HG03575 (cell line): ENCODE measurements at regions not wholly inside any gene's neighbourhood (a gene's known extent, or its start where the extent isn't known, plus 50 kb on each side); places are given as distances from the start of the nearest gene placed in this dataset.
"Not testable (repeated sequence)": the region's sequence is repeated elsewhere in the genome, so short reads cannot be mapped to it uniquely, and the experiment has no call there.

Experiments used
- ATAC-seq: cut with Tn5 transposase; IDR thresholded peaks from one replicate; pipeline ENCODE4 v1.9.1; 2021; ENCODE audit not compliant: unreplicated experiment, insufficient number of reproducible peaks, low FRiP score; ENCODE audit errors: extremely low read depth

DNA sequence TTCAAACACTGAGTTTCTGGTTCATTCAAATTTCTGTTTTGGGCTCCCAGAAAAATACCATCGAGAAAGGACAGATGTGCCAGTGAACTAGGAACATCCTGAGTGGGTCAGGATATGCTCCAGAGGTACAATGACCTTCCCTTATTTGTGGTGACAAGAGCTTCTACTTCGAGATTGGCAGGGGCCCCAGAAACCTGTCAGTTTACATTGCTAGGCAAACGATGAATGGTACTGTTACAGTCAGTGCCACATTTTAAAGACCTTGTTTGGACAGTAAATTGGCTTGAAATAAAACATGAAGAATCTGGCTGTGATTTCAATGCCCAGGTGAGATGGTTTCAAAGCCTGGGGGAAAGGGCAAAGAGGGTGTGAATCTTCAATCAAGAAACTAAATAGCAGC lies 454.5 kb upstream of the ID4 start:
- ATAC-seq: no peak

DNA sequence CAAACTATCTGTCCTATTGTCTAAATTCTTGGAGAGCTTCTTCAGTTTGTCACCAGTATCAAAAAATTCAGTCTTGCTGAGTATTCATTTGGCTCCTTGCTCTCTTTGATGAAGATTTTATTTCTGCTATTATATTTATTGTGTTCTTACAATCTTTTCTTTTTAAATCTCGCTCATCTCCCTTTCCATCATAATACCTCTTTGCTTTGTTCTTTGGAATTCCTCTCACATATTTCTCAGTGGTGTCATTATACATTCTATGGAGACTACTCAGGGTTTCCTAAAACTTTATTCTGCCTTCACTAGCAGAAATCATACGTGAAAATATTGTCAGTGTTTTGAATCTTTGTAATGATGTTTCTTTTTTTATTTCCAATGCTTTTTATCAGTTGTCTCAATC lies 445.2 kb upstream of the ID4 start:
- no peak for ATAC-seq

DNA sequence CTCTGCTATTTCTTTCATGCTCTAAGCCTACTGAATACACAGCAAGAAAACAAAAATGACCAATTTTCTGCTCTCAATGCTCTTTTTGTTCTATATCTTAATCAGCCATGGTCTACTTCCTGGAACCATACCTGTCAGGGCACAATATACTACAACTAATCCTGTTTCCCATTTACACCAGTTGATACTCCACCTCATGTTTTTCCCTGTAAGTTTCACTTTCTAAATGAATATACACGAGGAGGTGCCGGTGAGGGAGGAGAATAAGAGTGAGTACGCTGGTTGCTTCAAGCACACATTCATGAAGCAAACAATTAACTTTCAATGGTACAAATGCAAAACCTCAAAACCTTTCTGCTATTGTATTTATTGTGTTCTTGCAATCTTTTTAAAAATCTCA lies 443.1 kb upstream of the ID4 start:
- no peak for ATAC-seq

DNA sequence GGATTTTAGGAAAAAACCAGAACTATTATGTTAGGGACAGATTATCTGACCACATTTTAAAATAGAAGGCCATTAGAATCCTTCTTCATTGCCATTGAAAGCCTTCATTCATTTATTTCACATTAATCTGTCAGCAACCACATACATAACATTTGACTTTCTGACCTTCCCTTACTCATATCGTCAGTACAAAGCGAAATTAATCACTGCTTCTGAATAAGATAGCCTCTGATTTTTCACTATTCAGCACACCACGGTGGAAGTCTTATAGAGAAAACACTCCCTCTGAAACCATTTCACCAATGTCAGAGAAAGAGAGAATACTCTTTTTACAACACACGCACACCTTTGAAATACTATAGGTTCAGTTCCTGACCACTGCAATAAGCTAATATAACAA lies 442.5 kb upstream of the ID4 start:
- ATAC-seq: no peak

DNA sequence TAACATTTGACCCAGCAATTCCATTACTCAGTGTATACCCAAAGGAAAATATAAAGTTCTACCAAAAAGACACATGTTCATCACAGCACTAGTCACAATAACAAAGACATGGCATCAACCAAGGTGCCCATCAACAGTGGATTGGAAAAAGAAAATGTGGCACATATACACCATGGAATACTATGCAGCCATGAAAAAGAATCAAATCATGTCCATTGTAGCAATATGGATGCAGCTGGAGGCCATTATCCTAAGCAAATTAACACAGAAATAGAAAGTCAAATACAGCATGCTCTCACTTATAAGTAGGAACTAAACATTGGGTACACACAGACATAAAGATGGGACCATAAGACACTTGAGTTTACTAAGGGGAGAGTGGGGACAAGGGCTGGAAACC lies 441.9 kb upstream of the ID4 start:
- ATAC-seq: no peak

DNA sequence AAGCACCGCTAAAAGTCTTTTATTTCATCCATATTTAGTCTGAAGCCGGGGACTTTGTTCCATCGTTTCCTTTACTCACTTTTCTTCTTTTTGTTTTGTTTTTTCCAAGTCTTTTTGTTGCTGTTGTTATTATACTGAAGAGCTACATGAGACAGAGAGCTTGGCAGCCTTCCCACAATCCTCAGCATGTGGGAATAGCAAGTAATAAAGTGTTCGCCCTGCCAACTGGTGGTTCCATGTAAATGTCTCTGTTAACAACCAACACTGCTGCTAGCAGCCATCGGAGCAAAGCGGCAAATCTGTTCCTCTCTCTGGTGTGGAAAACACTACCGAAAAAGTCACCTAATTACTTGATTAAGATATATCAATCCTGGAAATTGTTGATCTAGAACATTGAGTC lies 437.8 kb upstream of the ID4 start:
- ATAC-seq: no peak

DNA sequence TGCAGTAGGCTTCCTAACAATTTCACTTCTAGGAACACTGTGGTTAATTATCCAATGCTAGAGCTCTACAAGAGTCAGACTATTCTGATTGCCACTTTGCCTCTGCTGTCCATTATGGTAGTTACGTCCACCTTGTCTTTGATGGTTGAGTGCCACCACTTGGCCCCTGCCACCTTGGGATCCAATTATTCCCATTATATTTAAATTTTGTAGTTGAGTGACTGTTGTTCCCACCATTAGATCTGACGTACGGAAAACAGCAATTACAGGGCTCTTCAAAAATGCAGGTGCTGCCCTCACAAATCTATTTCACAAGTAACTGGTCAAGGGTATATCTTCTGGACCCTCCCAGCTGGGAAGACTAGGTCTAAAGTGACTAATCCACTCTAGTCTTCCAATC lies 432.3 kb upstream of the ID4 start:
- ATAC-seq: not testable (repeated sequence)

DNA sequence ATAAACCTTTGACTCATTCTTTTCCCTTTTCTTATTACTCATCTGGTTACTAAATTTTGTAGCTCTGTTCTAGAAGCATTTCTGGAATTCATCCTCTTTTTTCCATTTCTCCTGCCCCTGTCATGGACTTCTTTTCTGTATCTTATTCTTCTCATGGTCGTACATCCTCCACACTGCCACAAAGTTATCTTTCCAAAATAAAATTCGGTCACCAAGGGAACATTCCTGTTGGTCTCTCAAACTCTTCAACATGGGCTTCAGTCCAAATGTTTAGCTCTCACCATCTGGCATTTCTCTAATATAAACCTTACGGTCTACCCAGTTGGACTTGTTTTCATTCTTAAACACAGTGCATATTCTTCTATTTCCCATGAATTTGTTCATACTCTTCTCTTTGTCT lies 428.8 kb upstream of the ID4 start:
- no peak for ATAC-seq

DNA sequence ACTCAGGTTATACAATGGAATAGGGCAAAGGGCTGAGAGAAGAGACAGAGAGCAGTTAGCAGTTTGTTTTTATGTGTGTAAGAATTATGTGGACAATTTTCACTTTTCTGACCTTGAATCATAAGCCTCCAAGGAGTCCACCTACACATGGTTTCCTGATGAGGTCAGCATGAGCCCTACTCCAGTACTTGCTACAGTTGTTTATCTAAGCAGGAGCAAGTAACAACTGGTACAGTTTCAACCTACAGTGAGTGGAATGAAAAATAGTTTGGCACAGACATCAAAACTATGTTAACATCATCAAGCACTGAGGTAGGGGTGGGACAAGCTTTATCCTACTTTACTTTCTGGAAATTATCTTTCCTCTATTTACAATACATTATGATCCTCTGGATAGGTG lies 426.7 kb upstream of the ID4 start:
- ATAC-seq: no peak

DNA sequence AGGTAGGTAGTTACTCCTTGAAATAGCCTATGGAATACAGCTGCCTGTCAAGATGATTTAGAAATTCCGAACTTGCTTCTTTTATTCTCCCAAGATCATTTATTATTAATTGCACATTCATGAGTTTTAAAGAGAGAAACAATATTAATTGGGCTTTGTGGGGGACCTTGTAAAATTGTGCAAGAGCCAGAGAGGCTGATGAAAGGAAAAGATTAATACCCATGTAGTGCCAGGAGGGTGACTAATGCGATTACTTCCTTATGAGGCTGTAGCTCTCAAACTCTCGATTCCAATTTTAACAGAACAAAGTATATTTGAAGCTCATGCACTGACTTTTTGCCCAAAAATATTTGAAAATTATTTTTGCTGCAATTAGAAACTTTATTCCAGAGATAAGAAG lies 423.8 kb upstream of the ID4 start:
- ATAC-seq: no peak

DNA sequence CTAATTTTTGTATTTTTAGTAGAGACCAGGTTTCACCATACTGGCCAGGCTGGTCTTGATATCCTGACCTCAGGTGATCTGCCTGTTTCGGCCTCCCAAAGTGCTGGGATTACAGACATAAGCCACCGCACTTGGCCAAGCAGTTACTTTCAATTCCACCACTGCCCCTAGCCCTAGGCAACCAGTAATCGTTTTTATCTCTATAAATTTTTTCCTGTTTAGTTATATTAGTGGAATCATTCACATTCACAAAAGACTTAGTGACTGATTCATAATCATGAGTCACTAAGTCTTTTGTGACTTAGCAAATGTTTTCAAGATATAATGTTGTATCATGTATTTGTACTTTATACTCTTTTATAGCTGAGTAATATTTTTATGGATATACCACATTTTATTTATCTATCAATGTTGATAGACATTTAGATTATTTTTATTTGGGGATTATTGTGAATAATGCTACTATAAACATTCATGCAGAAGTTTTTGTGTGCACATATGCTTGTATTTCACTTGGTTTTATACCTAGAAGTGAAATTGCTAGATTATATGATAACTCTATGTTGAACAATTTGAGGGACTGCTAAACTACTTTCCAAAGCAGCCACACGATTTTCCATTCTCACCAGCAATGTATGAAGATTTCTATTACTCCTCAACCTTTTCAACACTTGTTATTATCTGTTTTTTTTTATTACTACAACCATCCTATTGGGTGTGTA lies 421.4 kb upstream of the ID4 start:
- no peak for ATAC-seq

DNA sequence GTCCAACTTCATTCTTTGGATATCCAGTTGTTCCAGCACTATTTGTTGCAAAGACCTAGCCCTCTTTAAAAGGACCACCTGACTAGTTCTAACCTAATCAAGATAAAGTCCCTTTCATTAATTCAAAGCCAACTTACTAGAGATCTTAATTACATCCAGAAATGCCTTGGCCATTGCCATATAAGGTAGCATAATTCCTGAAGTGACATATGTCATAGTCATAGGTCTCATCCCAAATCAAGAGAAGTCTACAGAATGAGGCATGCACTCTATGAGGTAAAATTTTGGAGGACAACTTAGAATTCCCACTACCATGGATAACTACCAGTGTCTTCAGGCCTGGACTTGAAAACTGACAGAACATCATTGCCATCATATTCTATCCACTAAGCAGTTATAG lies 420.4 kb upstream of the ID4 start:
- ATAC-seq: no peak

DNA sequence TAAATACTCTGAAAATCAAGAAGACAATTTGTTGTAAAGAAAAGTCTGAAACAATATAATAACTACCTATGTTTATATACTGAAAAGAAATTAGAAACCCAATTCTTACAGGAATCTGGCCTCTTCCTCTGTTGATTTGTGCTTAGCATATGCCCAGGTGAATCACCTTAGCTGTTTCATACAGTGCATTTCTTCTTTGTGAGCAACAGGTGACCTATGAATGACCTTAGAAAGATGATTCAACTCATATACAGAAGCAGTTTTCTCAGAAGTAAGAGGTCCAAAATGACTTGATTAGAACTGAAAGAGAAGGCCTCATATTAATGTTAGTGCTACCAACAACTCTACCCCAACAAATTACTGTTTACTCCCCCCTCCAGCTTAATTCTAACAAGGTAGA lies 419.5 kb upstream of the ID4 start:
- no peak for ATAC-seq

DNA sequence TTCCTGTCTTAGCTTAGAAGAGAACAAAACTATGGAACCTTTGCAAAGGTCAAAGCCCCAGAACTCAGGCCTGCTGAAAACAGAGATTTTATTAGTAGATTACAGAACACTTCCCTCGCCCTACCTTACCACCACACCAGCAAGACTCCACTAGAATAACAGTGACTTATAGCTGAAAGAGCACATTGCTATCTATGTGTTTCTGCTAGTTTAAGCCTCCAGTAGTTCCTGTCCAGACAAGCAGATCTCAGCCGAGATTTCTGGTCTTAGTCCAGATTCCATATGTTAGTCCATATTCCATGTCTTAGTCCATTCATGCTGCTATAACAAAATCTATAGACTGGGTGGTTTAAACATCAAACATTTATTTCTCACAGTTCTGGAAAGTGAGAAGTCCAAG lies 412.3 kb upstream of the ID4 start:
- no peak for ATAC-seq

DNA sequence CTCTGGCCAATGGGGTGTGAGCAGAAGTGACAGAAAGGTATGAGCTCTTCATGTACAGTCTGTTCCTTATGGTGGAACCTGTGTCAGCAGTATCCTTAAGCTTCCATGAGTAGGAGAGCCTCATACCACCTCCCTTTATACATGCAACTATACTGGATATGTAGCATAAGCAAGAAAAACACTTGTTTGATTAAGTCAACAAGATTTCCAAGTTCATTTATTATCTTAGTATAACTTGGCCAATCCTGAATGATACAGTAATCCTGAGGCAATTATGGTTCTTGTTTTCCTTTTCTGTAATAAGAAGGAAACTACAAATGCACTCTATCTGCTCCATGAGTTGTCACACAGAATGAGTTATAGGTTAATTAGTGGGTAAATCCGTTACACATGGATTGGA lies 409.6 kb upstream of the ID4 start:
- no peak for ATAC-seq

DNA sequence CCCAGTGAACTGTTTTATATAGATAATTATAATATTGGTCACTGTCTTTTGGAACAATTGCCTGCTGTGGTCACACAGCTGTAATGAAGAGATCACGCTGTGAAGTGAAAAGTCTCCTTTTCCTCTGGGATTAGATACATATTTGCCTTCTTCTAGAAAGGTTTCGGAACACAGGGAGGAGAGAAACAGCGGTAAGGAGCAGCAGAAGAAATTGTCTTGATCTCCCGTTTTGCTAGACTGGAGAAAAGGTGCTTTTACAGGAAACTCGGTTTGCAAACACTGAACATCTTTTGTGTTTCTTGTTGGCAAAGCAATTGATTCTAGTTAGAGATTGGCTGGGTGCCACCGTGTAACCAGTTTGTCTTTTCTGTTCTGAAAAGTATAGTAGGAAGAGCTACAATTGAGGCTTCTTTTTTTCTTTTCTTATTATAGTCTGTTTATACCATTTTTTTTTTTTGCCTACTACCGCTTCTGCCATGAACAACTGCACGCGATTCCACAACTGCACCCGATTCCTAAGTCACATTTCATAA lies 404.1 kb upstream of the ID4 start:
- ATAC-seq: no peak

DNA sequence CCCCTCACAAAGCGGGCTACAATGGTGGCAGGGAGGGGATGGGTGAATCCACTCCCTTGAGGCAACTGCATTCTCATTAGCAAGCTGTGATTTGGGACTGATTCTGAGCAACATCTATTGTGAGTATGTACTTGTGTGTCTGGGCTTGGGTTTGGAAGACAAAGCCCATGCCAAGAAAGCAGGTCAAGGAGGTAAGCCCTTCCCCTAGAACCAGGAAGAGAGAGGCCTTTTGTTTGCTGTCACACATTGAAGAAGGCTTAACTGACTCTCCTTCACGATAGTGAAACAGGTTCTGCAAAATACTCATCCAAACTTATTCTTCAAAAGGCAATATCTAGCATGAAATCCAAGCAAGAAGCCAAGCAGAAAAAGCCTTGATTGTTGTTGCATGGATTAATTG lies 403.1 kb upstream of the ID4 start:
- ATAC-seq: no peak

DNA sequence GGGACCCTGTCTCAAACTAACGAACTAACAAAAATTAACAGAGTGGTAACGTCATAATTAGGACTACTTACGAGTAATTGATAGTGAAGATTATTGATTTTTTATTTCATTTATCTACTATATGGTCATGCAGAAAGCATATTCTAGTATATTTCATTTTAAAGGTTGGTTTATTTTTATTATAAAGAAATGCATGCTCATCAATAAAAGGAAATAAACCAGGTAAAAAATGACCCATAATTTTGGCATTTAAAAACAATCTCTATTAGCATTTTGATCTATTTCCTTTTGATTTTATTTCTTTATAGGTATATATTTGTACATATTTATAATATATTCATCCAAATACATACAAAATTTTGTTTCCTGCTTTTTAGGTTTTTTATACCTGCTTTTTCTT lies 401.4 kb upstream of the ID4 start:
- ATAC-seq: no peak

DNA sequence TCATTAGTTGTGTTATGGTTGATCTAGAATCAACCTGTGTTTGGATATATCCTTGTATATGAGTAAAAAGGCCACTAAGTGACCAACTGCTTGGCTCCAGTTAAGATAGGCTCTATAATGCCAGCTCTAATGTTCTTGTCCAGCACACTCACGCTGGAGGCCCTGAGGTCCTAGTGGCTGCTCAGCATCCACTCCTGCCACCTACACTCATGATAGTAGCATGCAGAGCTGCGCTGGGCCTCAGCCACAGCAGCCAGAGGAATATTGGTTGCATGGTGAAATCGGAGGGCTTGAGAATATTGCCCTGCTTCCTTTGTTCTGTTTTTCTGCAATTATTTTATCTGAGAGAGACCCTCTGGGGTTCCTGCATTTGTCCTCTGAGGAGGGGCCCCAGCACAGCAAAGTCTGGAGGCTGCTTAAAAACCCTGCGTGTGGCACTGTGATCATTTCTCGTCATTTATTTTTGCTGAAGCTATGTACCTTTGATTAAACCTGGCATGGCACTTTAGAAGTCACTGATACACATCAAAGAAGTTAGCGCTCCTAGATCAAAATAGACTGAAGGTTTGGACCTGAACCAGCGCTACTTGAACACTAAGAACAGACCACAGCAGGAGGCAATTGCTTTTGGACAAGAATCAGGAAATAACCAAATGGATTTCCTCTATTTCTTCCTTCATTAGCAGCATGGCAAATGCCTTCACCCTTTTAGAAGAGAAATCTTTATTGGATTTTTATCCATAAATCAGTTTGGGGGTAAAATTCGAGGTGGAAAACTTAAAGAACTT lies 398.4 kb upstream of the ID4 start:
- ATAC-seq: no peak

DNA sequence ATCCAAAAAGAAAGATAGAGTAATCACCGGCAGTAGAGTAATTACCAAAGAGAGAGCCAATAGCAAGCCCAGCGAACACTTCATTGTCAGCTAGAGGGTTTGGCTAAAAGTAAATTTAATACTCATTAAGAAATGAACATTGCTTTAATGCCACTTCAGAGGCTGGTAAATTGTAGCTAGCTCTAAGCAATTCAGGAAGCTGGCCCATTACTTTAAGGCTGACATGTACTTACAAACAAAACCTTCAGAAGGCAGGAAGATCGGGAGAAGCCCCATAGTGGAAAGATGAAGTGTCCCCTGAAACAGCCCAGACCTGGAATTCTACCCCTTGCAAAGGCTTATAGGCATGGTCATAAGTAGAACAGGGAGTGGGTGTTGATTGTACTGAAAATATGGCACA lies 396.6 kb upstream of the ID4 start:
- no peak for ATAC-seq

DNA sequence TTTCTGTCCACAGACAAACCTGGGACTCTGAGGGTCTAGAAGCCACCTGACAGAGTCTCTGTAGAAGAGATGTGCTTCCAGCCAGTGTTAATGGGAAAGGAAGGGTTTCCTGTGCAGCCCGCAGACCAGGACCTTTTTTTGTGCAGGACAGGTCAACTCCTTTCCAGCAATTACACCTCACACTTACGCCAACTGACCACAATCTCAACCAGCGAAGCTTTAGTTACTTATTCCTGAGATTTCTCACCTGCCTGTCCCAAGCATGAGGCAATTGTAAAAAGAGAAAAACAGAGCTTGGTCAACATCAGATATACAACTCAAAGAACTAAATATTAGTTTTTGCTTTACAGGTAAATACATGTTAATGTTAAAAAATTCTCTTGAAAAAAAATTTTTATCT lies 393.8 kb upstream of the ID4 start:
- no peak for ATAC-seq
